NCI-H2081 treated with DMSO at 0.1 percent for 48 hours (cell line): ENCODE measurements at regions not wholly inside any gene's neighbourhood (a gene's known extent, or its start where the extent isn't known, plus 50 kb on each side); places are given as distances from the start of the nearest gene placed in this dataset.

Experiments
- DNase-seq: peaks from one replicate; lab custom pipeline; 2025; lab: John Stamatoyannopoulos, UW

DNA sequence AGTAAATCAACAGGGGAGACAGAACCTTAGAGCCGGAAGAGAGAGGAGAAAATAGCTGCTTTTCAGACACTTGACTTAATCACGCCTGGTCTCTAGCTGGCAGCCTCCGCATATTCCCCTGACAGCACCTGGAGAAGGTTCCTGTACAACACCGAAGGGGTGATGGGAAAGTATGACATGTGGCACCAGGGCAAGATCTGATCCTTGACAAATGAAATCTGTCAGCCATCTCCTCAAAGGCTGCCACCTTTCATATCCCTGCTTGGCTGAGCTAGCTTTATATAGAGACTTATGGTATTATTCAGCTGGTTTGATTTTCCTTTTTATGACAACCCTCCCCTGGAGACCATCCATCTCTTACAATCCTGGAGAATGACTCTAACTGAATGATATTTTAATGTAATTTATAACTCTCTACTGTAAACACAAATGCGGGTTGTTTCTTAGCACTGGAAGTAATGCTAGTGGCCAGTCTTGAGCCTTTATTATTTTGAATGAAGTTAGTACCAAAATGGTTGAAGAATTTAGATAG is 1205.3 kb upstream of the CDH8 start:
- DNase-seq, result no peak

DNA sequence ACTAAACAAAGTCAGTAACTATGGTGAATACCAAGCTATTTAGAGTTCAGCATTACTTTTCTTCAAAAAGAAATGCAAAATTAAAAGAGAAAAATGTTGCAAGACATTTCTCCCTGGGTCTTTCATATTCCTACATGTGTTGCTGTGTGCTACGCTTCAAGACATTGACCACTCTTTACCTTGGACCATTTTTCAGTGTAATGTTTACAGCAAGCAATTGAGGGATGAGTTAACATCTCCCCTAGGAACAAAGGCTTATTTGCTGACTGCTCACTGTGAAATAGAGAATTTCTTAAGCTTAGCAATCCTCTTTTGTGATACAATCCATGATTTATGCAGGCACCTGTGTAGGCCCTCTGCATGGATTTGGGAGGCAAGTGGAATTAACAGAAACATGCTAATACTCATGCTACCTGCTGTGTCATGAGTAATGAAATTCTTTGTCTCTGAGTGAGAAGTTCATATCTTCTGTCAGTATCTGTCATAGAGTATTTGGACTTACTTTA is 1202.9 kb upstream of the CDH8 start:
- no peak for DNase-seq

DNA sequence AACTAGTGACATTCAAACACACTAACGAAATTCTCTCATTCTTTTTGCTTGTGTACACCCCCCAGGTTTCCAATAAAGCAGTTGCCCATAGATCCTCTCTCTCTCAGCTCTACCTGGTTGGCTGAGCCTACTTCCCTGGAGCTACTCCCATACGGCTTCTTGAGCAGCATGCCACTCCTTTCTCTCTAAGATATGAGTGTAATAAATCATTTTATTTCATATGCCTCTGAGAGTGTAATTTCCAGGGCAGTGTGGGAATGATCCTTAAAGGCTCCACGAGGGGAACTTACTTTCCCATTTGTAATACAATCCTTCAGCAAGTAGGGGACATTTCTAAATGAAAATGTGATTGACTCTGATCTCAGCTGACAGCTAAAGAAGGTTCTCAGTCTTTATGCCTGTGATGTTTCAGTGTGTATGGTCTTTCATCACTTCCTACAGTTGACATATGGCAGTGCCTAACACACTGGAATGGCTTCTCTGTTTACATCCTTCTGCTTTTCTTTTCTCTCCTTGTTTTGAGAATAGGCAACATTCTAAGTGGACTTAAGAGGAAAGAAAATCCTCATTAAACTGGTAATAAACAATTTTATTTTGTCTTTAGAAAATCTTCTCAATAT is 1194.3 kb upstream of the CDH8 start:
- no peak for DNase-seq

DNA sequence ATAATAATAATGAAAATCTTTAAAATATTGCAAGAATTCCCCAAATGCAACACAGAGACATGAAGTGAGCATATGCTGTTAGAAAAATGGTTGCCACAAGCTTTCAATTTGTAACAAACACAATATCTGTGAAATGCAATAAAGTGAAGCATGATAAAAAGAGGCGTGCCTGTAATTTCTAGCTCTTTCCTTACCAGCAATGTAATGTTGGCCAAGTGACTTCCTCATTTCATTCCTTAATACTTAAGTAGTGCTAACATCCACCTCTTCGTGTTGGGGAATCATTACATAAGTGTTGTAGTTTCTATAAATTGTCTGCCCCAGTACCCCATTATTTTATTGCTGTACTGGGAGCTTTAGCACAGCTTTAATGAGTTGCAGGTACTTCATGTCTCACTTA is 1192.0 kb upstream of the CDH8 start:
- DNase-seq, result no peak

DNA sequence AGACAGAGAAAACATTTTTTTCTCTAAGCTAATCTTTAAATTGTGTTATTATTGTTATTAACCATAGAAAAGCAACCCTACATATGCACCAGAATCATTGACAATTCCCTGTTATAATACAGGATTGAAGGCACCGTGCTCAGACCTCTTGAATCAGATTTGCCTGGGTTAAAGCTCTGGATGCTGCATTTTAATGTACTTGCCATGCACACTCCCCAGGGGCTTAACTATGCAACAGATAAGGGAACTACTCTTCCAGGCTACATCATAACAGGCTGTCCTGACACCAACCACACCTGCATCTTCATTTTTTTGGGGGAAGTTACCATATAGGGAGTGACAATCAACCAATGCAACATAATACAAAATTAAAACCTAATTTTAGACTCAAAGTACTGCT is 1187.6 kb upstream of the CDH8 start:
- DNase-seq, result no peak

DNA sequence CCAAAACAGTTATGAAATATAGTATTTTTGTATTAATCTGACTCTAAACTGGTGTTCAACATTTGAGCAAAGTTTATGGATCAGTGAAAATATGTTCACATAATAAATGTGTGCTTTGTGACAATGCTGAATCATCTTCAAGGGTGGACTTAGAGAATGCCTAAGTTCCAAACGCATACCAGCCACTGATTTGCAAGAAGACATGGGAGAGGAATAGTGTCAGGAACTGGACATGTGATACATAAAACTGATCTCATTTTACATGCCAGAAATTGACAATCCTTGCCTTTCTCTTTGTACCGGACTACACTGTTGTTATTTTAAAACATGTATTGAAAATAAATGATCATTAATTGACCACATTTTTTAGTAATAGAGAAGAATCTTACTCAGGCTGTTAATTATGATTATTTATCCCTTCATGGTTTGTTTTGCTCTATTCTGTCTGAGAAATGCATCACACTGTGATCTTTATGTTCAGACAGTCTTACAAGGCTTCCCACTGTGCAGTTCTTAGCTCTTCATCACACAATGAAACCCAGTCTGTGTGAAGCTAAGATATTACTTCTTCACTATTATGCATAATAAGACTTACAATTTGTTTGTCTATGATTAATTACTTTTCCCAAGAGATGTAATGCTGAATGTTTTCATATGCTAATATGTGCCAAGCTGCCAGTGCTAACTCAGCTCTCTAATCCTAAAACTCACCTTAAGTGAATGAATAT is 1180.6 kb upstream of the CDH8 start:
- no peak for DNase-seq

DNA sequence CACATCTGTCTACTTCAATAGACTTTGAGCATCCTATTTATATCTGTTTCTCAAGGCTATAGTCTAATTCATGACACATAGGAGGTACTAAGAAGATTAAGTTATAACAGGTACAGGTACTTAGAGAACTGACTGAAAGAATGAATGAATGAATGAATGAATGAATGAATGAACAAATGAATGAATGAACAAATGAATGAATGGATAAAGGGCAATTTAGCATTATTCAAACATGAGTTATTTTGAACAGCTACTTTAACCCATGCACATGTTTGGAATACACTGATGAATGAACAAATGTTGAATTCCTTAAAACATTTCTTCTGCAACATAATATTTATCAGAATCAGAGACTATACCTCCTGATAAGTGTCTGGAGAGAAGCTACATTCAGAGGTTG is 1165.6 kb upstream of the CDH8 start:
- DNase-seq, result no peak

DNA sequence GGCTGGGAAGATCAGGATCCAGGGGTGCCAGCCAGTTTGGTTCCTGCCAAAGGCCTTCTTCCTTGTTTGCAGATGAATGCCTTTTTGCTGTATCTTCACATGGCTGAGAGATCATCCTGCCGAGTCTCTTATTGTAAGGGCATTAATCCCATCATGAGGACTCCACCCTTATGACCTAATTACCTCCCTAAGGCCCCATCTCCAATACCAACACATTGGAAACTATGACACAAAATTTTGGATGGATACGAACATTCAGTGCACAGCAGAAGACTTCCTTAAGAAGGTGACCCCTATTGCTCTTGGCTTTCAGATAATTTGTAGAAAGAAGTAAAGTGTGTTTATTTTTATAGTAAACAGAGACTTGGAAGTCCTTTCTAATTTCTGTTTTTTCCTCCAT is 1164.7 kb upstream of the CDH8 start:
- DNase-seq, result no peak

DNA sequence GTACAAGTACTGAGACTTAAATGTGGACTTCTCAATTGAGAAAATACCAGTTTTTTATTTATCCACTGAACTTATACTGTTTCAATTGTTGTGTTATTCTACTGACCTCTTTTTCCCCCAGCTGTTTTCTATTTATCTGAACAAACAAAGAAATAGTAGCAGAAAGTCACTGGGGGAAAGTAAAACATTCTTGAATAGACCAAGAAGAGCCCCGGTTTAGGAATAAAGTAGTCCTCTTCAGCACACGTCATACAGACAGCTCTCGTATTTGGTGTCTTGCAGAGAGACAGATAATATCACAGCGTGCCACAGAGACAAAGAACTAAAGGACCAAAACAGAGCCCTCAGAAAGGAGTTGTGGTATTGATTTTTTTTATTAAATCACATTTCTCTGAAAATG is 1159.1 kb upstream of the CDH8 start:
- no peak for DNase-seq

DNA sequence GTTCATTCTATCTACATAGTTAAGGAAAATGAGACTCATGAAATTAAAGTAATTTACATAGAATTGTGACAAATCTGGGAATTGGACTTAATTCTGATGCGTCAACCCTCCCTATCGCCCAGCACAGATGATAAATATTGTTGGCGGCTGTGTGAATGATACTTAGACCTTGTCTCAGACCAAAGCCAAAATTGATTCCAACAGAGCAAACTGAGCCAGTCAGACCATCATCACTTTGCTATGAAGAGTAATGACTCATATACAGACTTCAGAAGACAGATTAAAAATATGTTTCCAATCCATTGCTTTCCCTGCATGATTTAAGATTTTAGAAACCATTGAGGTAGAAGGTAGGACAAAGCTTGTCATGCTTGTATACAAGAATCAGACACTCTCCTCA is 1156.7 kb upstream of the CDH8 start:
- DNase-seq, result no peak

DNA sequence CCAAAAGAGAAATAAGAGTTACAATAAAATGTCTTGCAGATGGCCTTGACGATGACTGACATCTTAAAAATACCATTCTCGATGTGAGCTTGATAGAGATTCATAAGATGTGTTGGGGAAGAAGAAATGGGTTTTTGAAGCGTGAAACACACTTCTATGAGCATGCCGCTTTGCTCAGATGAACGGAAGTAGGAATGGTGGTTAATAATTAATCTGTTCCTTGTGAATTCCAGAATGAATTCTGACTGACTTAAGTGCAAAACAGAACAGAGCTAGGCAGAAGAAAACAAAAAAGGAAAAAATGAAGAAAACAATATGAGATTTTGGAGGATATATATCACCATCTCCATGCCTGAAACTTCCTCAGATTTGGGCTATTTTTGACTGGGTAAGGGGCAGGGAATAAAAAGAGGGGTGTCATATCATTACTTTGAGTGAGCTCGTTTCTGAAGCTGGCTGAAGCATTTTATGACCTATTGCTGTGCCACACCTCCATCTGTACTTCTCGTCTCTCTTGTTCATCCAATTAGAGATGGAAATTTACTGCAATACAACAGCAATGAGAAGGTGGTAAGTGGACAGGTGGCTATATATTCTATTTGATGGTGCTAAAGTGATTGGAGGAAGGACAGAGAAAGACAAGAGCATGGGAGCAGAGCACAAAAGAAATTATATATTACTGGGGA is 1152.0 kb upstream of the CDH8 start:
- DNase-seq, result no peak

DNA sequence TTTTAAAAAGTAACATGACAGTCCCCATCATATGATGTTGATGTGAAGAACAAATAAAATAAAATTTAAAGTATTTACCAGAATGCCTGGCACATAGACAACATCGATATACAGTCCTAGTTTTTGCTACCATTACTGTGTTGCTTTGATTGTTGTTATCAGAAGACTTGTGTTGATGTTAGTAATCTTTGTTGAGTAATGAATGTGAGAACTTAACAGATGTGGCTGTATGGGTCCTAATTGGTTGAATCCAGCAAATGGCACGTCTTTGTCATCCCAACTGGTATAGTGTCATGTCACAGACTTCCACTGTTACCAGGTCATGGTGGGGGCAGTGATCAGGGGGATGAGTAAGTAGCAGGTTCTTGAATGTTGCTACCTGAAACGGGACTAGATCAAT is 1151.4 kb upstream of the CDH8 start:
- DNase-seq, result no peak

DNA sequence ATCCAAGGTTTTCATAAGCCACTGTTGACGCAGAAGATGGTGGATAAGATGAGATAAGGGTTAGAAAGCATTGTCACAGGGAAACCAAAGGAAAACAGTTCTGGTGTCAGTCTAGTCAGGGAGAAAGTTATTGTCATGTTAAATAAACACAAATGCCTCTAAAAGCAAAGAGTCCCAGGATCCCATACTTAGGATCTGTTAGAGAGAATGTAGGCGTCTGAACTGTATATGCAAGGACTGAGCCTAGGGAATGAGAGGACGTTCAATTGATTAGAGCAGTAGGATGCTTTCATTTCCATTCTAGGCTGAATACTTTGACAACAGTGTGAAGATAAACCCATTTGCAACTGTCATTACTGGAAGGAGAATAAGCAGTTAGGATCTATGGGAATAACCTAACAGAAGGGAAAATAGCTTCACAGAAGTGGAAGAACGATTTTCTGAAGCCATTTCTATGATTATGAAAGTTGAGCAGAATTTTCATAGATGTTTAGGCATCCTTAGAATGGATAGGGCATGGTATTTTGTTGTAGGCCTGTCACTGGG is 1149.1 kb upstream of the CDH8 start:
- DNase-seq, result no peak

DNA sequence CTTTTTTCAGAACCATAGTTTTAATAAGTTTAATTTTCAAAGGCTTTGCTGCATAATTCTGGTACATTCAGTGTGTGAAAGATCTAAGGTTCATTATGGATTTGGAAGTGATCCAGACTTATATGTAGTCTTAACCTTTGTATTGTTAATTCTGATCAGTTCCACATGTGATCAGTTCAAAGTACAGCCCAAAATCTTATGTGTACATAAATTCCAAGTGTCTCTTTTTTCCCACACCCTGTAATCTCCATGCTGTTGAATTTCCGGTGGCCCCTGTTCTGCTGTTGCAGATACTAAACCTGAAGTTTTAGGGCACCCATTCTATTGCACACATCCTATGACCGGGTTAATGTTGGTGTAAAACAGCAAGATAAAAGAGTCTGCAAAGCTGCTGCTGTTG is 1147.5 kb upstream of the CDH8 start:
- DNase-seq, result no peak

DNA sequence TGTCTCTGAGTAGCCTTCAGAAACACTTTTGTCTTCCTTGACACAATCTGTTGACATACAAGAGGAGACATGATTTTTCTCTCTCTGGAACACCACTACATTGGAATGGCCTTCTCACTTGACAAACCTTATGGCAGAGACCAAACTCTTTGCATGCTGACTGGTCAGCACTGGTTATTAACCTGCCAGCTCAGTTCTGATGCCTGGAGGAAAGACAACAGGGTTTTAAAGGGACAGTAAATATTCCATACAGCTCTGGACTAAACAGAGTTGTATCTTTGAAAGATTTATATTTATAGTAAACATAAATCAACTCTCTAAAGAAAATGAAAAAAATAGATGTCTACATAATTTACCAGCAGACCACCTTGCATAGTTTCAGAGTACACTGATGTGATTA is 1139.1 kb upstream of the CDH8 start:
- no peak for DNase-seq

DNA sequence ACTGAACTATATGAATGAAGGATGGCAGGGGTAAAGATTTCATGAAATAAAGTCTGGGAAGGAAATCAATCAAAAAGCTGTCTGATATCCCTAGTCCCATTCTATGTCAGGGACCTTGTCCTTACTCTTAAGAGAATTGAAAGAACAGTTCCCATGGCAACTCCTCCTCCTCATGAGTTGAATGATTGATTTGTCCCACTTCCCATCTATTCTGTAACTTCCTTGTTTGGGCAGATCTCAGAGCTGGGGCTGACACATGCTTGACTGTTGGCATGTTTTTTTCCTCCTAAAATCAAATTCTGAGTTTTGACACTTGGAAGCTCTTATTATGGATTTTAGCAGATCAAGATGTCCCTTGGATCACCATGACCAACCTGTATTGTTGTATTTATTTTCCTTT is 1138.6 kb upstream of the CDH8 start:
- no peak for DNase-seq

DNA sequence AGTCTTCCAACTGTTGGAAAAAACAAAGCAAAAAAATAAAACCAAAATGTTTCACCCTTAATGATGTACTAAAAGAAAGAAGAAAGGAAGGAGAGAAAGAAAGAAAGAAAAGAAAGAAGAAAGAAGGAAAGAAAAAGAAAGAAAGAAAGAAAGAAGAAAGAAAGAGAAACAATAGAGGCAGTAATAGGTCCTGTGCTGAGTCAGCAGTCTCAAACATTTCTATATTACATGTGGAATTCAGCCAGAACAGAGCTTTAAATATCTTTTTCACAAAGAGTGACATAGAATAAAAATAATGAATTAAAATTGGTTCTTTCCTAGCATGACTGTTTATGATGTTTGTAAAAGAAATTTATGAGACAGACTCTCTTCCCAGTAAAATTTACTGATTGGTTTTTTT is 1135.3 kb upstream of the CDH8 start:
- DNase-seq, result no peak

DNA sequence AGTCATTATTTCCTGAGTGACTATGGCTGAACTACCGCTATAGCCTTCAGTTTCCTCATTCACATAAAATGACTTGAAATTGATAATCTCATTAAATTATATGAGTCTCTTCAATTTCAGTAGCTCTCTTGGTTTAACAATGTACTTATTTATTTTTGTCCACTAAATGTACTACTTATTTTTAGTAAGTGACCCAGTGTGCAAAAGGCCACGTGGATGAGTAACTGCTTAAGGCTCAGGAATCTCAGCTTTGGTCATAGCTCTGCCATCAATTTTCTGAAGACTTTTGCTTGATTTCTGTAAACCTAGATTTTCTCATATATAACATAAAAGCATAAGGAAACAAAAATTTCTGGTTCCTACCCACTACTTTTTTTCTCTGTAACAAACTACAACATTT is 1132.9 kb upstream of the CDH8 start:
- DNase-seq, result no peak

DNA sequence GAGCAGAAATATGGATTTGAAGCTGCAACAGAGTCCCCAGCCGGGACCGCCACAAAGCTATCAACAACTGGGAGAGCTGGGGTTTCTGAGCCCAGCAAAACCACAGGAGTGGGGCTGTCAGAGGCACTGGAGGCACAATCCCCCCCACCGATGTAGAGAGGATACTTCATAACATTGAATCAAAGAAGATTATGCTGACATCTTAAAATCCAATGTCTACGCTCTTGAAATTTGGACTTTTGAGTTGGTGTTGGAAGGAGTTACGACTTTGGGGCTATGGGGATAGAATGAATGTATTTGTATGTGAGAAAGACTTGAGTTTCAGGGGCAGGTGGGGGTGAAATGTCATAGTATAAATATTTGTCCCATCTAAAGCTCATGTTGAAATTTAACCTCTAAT is 1121.6 kb upstream of the CDH8 start:
- no peak for DNase-seq

DNA sequence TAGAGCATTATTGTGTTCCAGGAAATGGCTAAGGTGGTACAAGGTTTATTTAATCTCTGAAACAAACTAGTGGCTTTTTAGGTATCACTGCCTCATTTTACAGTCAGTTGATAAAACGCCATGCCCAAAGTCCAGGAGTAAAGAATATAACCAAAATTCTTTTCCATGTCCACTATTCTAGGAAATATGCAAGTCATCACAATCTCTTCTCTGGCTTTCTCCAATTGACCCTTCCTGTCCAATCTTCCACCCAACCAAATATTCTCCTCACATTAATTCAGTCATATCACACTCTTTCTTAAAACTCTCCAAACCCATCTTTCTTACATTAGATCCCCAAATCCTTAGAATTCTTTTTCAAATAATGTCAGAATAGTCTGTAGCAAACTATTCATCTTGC is 1110.0 kb upstream of the CDH8 start:
- no peak for DNase-seq

DNA sequence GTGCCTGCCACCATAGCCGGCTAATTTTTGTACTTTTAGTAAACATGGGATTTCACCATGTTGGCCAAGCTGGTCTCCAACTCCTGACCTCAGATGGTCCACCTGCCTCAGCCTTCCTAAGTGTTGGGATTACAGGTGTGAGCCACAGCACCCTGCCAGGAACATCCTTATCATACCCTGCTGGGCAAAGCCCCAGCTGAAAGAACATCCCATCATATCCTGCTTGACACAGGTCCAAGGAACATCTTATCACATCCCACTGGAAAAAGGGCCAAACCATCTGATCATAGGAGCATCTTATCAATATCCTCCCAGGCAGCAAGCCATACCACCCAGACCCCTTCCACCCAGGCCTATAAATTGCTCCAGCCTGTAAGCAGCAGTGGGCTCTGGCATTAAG is 1109.2 kb upstream of the CDH8 start:
- no peak for DNase-seq

DNA sequence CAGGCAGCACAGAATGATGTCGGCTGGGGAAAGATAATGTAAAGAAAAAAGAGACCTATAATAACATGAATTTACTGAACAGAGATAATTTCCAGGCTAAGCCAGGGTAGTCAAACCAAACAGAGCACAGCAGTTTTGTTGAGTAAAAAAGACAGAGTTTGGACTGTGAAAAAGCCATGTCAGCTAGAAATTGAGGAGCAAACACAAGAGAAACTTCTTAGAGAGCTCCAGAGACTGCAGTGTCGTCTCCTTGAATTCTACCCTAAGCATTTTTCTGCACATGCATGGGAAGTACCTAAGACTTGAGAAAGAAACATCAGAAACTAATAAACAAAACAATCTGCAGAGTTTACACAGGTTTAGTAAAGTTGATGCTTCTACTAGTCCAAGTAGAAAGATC is 1098.8 kb upstream of the CDH8 start:
- no peak for DNase-seq

DNA sequence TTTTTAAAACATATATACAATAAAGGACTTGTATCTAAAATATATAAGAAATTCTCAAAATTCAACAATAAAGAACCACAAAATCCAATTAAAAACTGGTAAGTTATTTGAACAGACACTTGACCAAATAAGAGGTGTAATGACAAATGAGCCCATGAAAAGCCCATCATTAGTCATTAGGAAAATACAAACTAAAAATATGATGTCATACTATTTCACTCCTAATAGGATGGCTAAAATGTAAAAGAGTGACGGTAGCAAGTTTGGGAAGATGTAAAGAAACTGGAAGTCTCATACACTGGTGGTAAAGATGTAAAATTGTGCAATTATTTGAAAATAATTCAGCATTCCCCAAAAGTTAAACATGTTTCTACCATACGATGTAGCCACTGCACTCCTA is 1095.3 kb upstream of the CDH8 start:
- no peak for DNase-seq
